B cell (primary cell): ENCODE measurements at regions not wholly inside any gene's neighbourhood (a gene's known extent, or its start where the extent isn't known, plus 50 kb on each side); places are given as distances from the start of the nearest gene placed in this dataset.

Source experiments
- ATAC-seq: fragments of 200-7000 bp; cut with Tn5 transposase; one replicate; pipeline ENCODE4 v1.10.0; 2021; ENCODE audit warnings: low read depth, mild to moderate bottlenecking, moderate number of reproducible peaks, moderate library complexity
- CTCF ChIA-PET: fragments of 350-600 bp; sonication (Branson Sonifier 250); formaldehyde crosslinking; loops from one replicate; lab custom pipeline; 2021; ENCODE audit warnings: antibody characterized with exemption, inconsistent platforms; lab: Charles Lee
- POLR2A ChIA-PET: fragments of 350-600 bp; sonication (Branson Sonifier 250); formaldehyde crosslinking; loops from one replicate; lab custom pipeline; 2021; ENCODE audit warnings: antibody characterized with exemption; lab: Charles Lee
- DNase-seq: peaks from one replicate; pipeline ENCODE4 v3.0.0; 2013
- H2AFZ ChIP-seq: 2 replicates; pipeline ENCODE4 v1.6.1; 2012; ENCODE audit warnings: mild to moderate bottlenecking, low read depth, low read length; ENCODE audit not compliant: insufficient read depth, poor library complexity, severe bottlenecking
- H3K27ac ChIP-seq, 2 donors: 1 replicate in 1 of 2; 2 replicates in 1 of 2; pipeline ENCODE4 v1.5.1; 2012 to 2013; ENCODE audit warnings: low read length in 2 of 2, mild to moderate bottlenecking in 2 of 2, moderate library complexity in 1 of 2
- H3K27me3 ChIP-seq, 4 experiments: fragments of 200-600 bp in 1 of 4; sonication (generic) in 1 of 4; replicated peaks in 1 of 4; 1 replicate in 2 of 4; 2 replicates in 2 of 4; pipeline versions ENCODE4 v1.6.1 to v1.7.0; 2013 to 2016; ENCODE audit warnings: low read length in 3 of 4, mild to moderate bottlenecking in 2 of 4, mixed read lengths in 1 of 4, moderate library complexity in 1 of 4; ENCODE audit not compliant: insufficient read depth in 4 of 4, control insufficient read depth in 3 of 4; ENCODE audit errors: control extremely low read depth in 1 of 4
- H3K36me3 ChIP-seq, 2 experiments: replicated peaks in 1 of 2; 1 replicate in 1 of 2; 2 replicates in 1 of 2; pipeline versions ENCODE4 v1.6.1 to v1.7.1; 2013; ENCODE audit warnings: low read length in 1 of 2; ENCODE audit not compliant: insufficient read depth in 2 of 2, control insufficient read depth in 1 of 2; ENCODE audit errors: control extremely low read depth in 1 of 2, extremely low read depth in 1 of 2
- H3K4me1 ChIP-seq, 2 donors: fragments of 200-600 bp in 1 of 2; sonication (generic) in 1 of 2; 1 replicate in 1 of 2; 2 replicates in 1 of 2; pipeline versions ENCODE4 v1.5.1 to v1.6.1; 2013 to 2017; ENCODE audit warnings: low read length in 2 of 2; ENCODE audit not compliant: control insufficient read depth in 2 of 2, insufficient read depth in 2 of 2
- H3K4me2 ChIP-seq: replicated peaks from 2 replicates; pipeline ENCODE3; 2012; ENCODE audit warnings: mild to moderate bottlenecking, low read depth, low read length; ENCODE audit not compliant: poor library complexity, severe bottlenecking
- H3K4me3 ChIP-seq, 5 experiments: fragments of 200-600 bp in 1 of 5; sonication (generic) in 1 of 5; 1 replicate in 3 of 5; 2 replicates in 2 of 5; pipeline versions ENCODE4 v1.5.1 to v1.7.0; 2011 to 2016; ENCODE audit warnings: low read length in 4 of 5, mild to moderate bottlenecking in 4 of 5, low read depth in 2 of 5, control low read depth in 1 of 5, moderate library complexity in 1 of 5; ENCODE audit not compliant: insufficient read depth in 1 of 5; ENCODE audit errors: control extremely low read depth in 1 of 5, extremely low read depth in 1 of 5
- H3K79me2 ChIP-seq: fragments of 200-600 bp; sonication (generic); one replicate; pipeline ENCODE4 v1.6.0; 2016; ENCODE audit warnings: low read length; ENCODE audit not compliant: control insufficient read depth, insufficient read depth
- H3K9ac ChIP-seq: fragments of 200-600 bp; sonication (generic); 2 replicates; pipeline ENCODE4 v1.6.1; 2017; ENCODE audit warnings: mild to moderate bottlenecking, low read length, moderate library complexity
- H3K9me3 ChIP-seq, 3 donors: one replicate each; pipeline versions ENCODE4 v1.6.1 to v1.7.1; 2013; ENCODE audit warnings: low read length in 2 of 3; ENCODE audit not compliant: control insufficient read depth in 2 of 3, insufficient read depth in 1 of 3; ENCODE audit errors: control extremely low read depth in 1 of 3
- H4K20me1 ChIP-seq: 2 replicates; pipeline ENCODE4 v1.6.0; 2012; ENCODE audit warnings: mild to moderate bottlenecking, low read length; ENCODE audit not compliant: insufficient read depth, control insufficient read depth, poor library complexity, severe bottlenecking
- H3K27ac Mint-ChIP-seq: one replicate; pipeline ENCODE4 v1.8.0; 2021; ENCODE audit warnings: mixed read lengths
- H3K27me3 Mint-ChIP-seq: one replicate; pipeline ENCODE4 v1.8.0; 2021; ENCODE audit warnings: mixed read lengths
- H3K4me1 Mint-ChIP-seq: one replicate; pipeline ENCODE4 v1.8.0; 2021; ENCODE audit warnings: mixed read lengths
- H3K4me3 Mint-ChIP-seq: one replicate; pipeline ENCODE4 v1.8.0; 2021; ENCODE audit warnings: mixed read lengths
- H3K9me3 Mint-ChIP-seq: one replicate; pipeline ENCODE4 v1.8.0; 2022; ENCODE audit warnings: mixed read lengths; ENCODE audit not compliant: insufficient read depth
- CTCF ChIP-seq: fragments of 200-600 bp; IDR thresholded peaks from one replicate; pipeline ENCODE4 v1.8.0; 2022; ENCODE audit warnings: antibody characterized with exemption, mild to moderate bottlenecking
- EZH2 ChIP-seq: IDR thresholded peaks from 2 replicates; pipeline ENCODE4 v1.6.1; 2012; ENCODE audit warnings: borderline replicate concordance, low read depth, mild to moderate bottlenecking, moderate library complexity, low read length; ENCODE audit not compliant: insufficient read depth, poor library complexity, severe bottlenecking
- WGBS: methylation state at CpG from one replicate; pipeline ENCODE4 v1.1.5; 2013; ENCODE audit warnings: missing lambda C conversion rate; ENCODE audit not compliant: insufficient coverage; 5-methylcytosine and 5-hydroxymethylcytosine counted together
- intact Hi-C: fragments of 100-400 bp; cut with micrococcal nuclease; formaldehyde crosslinking; loops from one replicate; pipeline ENCODE4 v1.10.0; 2022

- Histone ChIP-seq H3K27ac (no peak overlapping the region), H4K20me1 (no peaks in the 10 kb centered on the region), H3K9me3 (peaks cover 0 to 9% (median 0%) of the 10 kb centered on the region in 3 donors), H3K9ac (no peak overlapping the region), H2AFZ (no peak overlapping the region), H3K27me3 (peaks cover 0 to 2% (median 0%) of the 10 kb centered on the region in 4 experiments), H3K4me1 (no peaks in the 10 kb centered on the region), H3K79me2 (no peaks in the 10 kb centered on the region), H3K4me3 (no peak overlapping the region), H3K4me2 (no peak overlapping the region), H3K36me3 (no peaks in the 10 kb centered on the region)
- CTCF ChIA-PET, result interaction anchor here (0.7 kb wide), 1 partner anchor 54 kb away, joined by 3 read pairs; no protein-coding TSS in a partner anchor
- 98% methylated on average over 6 of the region's 9 CpGs for WGBS
- POLR2A ChIA-PET, result no interaction called here
- Mint-ChIP-seq H3K4me3 (no peak overlapping the region), H3K9me3 (no peaks in the 10 kb centered on the region), H3K4me1 (no peaks in the 10 kb centered on the region), H3K27me3 (peaks cover 10% of the 10 kb centered on the region), H3K27ac (no peak overlapping the region)
- DNase-seq (no peak), ATAC-seq (no peak)
- TF ChIP-seq EZH2, result no peak
- no peak for TF ChIP-seq CTCF
- intact Hi-C loops, result no loop called here
Observed at GRCh38 chr2:497770-498492, 179.3 kb downstream of the TMEM18 start.

- Histone ChIP-seq H3K36me3 (no peaks in the 10 kb centered on the region), H3K79me2 (no peaks in the 10 kb centered on the region), H3K9me3 (peaks cover 0 to 9% (median 0%) of the 10 kb centered on the region in 3 donors), H4K20me1 (no peaks in the 10 kb centered on the region), H3K4me3 (no peak overlapping the region), H3K4me1 (no peaks in the 10 kb centered on the region), H3K27me3 (peaks cover 0 to 2% (median 0%) of the 10 kb centered on the region in 4 experiments), H3K4me2 (no peak overlapping the region), H3K27ac (no peak overlapping the region), H3K9ac (no peak overlapping the region), H2AFZ (no peak overlapping the region)
- ChIA-PET POLR2A (no interaction called here), CTCF (no interaction called here)
- 92% methylated on average over 19 of the region's 24 CpGs for WGBS
- no peak overlapping the region for H3K27ac Mint-ChIP-seq
- intact Hi-C loops, result no loop called here
- no peaks in the 10 kb centered on the region for H3K9me3 Mint-ChIP-seq
- H3K4me3 Mint-ChIP-seq, result no peak overlapping the region
- no peaks in the 10 kb centered on the region for H3K4me1 Mint-ChIP-seq
- TF ChIP-seq CTCF (no peak), EZH2 (no peak)
- DNase-seq (no peak), ATAC-seq (no peak)
- H3K27me3 Mint-ChIP-seq, result peaks cover 6% of the 10 kb centered on the region
Observed at GRCh38 chr2:496729-497128, 180.5 kb downstream of the TMEM18 start.
